Stimulated activated effector memory CD8-positive, alpha-beta T cell treated with anti-CD3 and anti-CD28 coated beads, Interleukin-12 subunit alpha, Interleukin-12 subunit beta, amount 100 ng/mL, for 72 hours (primary cell): ENCODE measurements at regions not wholly inside any gene's neighbourhood (a gene's known extent, or its start where the extent isn't known, plus 50 kb on each side); places are given as distances from the start of the nearest gene placed in this dataset.
"Not testable (repeated sequence)": the region's sequence is repeated elsewhere in the genome, so short reads cannot be mapped to it uniquely, and the experiment has no call there.

Experiments used
- ATAC-seq: fragments of 150-1000 bp; cut with Tn5 transposase; 2 replicates; pipeline ENCODE4 v1.10.0; 2021
- DNase-seq, 2 donors: peaks; one replicate each; pipeline ENCODE4 v3.0.0; 2021 to 2022; ENCODE audit warnings: low spot score in 2 of 2
- H3K27ac Mint-ChIP-seq: one replicate; pipeline ENCODE4 v1.8.0; 2022; ENCODE audit warnings: mild to moderate bottlenecking, mixed read lengths
- H3K36me3 Mint-ChIP-seq: one replicate; pipeline ENCODE4 v1.8.0; 2022; ENCODE audit warnings: mild to moderate bottlenecking, mixed read lengths
- H3K4me1 Mint-ChIP-seq: one replicate; pipeline ENCODE4 v1.8.0; 2022; ENCODE audit warnings: mixed read lengths
- H3K4me3 Mint-ChIP-seq: one replicate; pipeline ENCODE4 v1.8.0; 2022; ENCODE audit warnings: mild to moderate bottlenecking, mixed read lengths
- H3K9me3 Mint-ChIP-seq: one replicate; pipeline ENCODE4 v1.8.0; 2022; ENCODE audit warnings: mixed read lengths

DNA sequence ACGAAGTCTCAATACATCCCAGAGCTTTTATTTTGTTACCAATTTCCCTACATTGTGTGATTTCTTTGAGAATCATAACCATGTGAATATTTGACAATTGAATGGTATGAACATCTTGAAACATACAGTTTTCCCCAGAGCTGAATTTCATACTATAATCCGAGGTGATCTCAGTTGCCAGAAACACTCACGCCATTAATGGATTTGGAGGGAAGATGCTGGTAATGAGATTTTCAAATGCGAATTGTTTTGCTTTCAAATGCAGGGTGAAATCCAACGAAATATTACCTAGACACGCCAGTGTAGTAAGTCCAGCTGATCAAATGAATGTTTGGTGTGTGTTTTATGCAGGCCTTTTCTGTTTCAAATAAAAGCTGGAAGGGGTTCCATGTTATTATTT lies 277.8 kb upstream of the CDH5 start:
- Mint-ChIP-seq H3K4me3 (no peak overlapping the region), H3K9me3 (no peaks in the 10 kb centered on the region), H3K4me1 (no peaks in the 10 kb centered on the region), H3K27ac (no peak overlapping the region), H3K36me3 (no peaks in the 10 kb centered on the region)
- ATAC-seq (no peak), DNase-seq (no peak)

DNA sequence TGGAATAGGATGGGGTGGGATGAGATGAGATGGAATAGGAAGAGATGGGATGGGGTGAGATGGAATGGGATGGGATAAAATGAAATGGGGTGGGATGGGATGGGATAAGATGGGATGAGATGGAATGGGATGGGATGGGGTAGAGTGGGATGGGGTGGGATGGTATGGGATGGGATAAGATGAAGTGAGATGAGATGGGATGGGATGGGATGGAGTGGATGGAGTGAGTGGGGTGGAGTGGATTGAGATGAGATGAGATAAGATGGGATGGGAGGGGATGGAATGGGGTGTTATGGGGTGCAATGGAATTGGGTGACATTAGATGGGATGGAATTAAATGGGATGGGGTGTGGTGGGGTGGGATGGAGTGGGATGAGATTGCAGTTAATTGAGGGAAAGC lies 279.2 kb upstream of the CDH5 start:
- Mint-ChIP-seq H3K9me3 (no peaks in the 10 kb centered on the region), H3K36me3 (no peaks in the 10 kb centered on the region), H3K4me3 (no peak overlapping the region), H3K4me1 (no peaks in the 10 kb centered on the region), H3K27ac (no peak overlapping the region)
- ATAC-seq, result no peak
- no peak for DNase-seq

DNA sequence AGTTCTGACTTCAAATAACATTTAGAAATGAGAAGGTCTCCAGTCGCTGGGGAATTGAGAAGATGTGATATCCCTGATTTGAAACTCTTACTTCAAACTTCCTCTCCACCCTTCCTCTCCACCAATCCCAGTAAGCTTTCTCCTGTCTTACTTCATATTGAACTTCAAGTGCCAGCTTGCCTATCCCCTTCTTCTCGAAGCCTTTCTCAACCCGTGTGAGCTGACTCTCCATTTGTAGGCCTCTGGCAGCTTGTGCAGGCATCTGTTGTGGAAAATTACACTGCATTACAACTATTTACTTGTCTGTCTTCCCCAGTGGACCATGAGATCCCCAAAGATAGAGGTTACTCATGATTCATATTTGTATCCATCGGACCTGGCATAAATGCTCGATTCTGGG lies 280.8 kb upstream of the CDH5 start:
- Mint-ChIP-seq H3K36me3 (no peaks in the 10 kb centered on the region), H3K4me3 (no peak overlapping the region), H3K4me1 (no peaks in the 10 kb centered on the region), H3K9me3 (no peaks in the 10 kb centered on the region), H3K27ac (no peak overlapping the region)
- no peak for ATAC-seq
- no peak for DNase-seq

DNA sequence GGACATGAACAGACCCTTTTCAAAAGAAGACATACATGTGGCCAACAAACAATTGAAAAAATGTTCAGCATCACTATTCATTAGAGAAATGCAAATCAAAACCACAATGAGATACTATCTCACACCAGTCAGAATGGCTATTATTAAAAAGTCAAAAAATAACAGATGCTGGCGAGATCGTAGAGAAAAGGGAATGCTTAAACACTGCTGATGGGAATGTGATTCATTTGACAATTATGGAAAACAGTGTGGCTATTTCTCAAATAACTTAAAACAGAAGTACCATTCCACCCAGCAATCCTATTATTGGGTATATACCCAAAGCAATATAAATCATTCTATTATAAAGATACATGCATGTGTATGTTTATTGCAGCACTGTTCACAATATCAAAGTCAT lies 281.8 kb upstream of the CDH5 start:
- H3K4me1 Mint-ChIP-seq, H3K9me3 Mint-ChIP-seq, H3K4me3 Mint-ChIP-seq, H3K36me3 Mint-ChIP-seq, DNase-seq, H3K27ac Mint-ChIP-seq, ATAC-seq: not testable (repeated sequence)

DNA sequence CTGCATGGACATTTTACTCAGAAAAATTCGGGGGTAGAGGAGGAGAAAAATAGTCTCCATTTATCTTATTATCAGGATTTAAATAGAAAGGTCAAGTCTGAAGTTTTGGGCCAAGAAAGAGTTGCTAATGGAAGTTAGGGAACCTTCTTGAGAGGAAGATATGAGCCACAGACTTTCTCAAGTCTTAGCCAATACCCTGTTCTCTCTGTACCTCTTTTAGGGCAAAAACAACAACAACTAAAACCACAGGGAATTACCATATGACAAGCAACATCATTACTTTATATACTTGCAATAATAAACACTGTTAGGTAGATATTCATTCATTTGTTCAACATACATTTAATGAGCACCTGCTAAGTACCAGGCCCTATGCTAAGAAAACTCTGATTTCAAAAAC lies 282.2 kb upstream of the CDH5 start:
- H3K4me3 Mint-ChIP-seq, result no peak overlapping the region
- no peaks in the 10 kb centered on the region for H3K36me3 Mint-ChIP-seq
- no peak for ATAC-seq
- no peak for DNase-seq
- no peaks in the 10 kb centered on the region for H3K4me1 Mint-ChIP-seq
- no peak overlapping the region for H3K27ac Mint-ChIP-seq
- H3K9me3 Mint-ChIP-seq, result peaks cover 4% of the 10 kb centered on the region

DNA sequence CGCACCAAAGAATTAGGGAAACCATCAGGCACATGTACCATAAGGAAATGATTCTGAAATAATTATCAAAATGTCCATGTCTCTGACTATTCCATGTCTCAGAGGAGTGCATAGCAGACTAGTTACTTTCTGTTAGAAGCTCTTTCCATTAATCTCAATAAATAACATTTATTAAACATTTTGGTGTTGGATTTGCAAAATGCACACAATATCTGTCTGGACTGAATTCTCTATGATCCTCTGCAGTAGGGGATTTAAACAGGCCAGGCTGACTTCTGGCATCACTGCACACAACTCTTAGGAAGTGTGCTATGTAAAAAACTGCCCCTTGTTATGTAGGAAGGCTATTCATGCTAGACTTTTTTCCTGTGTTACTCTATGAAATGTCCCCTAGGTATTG lies 283.3 kb upstream of the CDH5 start:
- no peak overlapping the region for H3K27ac Mint-ChIP-seq
- DNase-seq (no peak), ATAC-seq (no peak)
- peaks cover 4% of the 10 kb centered on the region for H3K9me3 Mint-ChIP-seq
- no peak overlapping the region for H3K4me3 Mint-ChIP-seq
- no peaks in the 10 kb centered on the region for H3K36me3 Mint-ChIP-seq
- H3K4me1 Mint-ChIP-seq, result no peaks in the 10 kb centered on the region

DNA sequence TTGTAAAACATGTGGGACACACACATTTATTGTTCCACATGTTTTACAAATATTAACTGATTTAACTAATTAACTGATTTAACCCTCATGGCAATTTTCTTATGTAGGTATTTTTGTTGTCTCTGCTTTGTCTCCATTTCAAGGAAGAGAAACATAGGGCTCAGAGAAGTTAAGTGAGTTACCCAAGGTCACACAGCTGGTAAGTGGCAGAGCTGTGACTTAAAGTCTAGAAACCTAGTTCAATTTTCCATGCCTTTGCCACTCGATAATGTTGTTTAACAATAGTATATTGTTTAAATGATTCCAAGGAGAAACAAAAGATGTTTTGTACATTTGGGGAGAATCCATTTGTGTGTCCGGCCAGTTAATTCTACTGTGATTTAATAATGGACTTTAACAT lies 284.1 kb upstream of the CDH5 start:
- no peak for DNase-seq
- Mint-ChIP-seq H3K27ac (no peak overlapping the region), H3K4me1 (no peaks in the 10 kb centered on the region), H3K9me3 (peaks cover 4% of the 10 kb centered on the region), H3K4me3 (no peak overlapping the region), H3K36me3 (no peaks in the 10 kb centered on the region)
- no peak for ATAC-seq

DNA sequence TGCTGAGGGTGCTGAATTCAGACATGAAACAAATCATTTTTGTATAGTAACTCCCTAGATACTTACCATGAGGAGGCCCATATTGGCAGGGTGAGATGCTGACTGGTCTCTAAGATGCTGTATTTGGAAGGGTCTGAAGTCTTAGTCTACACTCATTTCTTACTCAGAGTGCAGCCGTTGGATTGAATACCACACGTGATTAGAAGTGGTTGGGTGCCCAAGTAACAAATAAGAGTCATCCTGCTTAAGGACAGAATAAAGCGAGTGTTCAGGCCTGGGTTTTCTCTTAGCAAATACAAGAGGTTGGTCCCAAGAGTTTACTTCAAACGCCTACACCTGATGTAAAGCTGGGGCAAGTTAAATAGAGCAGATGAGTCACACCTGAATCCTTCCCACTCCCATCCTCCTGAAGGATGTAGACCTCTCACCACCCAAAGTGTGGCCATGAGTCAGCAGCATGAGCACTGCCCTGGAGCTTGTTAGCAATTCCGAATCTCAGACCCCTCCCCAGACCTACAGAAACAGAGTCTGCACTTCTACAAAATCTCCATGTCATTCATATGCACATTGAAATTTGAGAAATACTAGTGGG lies 284.6 kb upstream of the CDH5 start:
- H3K4me1 Mint-ChIP-seq, result no peaks in the 10 kb centered on the region
- H3K27ac Mint-ChIP-seq, result no peak overlapping the region
- H3K4me3 Mint-ChIP-seq, result no peak overlapping the region
- H3K36me3 Mint-ChIP-seq, result no peaks in the 10 kb centered on the region
- DNase-seq, result no peak
- no peak for ATAC-seq
- H3K9me3 Mint-ChIP-seq, result peaks cover 4% of the 10 kb centered on the region

DNA sequence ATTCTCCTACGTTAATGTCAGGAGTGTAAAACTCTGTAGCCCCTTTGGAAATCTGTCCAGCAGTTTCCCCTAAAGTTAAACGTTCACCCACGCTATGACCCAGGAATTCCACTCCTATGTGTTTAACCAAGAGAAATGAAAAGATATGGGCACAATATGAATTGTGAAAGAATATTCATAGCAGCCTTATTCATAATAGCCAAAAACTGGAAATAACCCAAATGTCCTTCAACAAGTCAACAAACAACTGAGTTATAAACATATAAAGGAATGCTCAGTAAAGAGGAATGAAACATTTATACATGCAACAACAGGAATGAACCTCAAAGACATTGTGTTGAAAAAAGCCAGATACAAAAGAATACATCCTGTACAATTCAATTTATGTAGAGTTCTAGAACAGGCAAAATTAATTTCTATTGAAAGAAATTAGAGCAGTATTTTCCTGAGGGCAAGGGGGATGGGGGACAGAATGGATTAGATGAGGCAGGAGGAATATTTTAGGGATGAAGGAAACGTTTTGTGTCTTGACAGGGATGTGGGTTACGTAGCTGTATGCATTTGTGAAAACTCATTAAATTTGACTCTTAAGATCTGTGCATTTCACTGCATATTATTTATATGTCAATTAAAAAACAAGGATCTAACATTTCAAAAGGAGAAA lies 286.7 kb upstream of the CDH5 start:
- Mint-ChIP-seq H3K9me3 (peaks cover 4% of the 10 kb centered on the region), H3K36me3 (no peaks in the 10 kb centered on the region), H3K4me1 (no peaks in the 10 kb centered on the region), H3K27ac (no peak overlapping the region), H3K4me3 (no peak overlapping the region)
- DNase-seq, result no peak
- ATAC-seq, result no peak

DNA sequence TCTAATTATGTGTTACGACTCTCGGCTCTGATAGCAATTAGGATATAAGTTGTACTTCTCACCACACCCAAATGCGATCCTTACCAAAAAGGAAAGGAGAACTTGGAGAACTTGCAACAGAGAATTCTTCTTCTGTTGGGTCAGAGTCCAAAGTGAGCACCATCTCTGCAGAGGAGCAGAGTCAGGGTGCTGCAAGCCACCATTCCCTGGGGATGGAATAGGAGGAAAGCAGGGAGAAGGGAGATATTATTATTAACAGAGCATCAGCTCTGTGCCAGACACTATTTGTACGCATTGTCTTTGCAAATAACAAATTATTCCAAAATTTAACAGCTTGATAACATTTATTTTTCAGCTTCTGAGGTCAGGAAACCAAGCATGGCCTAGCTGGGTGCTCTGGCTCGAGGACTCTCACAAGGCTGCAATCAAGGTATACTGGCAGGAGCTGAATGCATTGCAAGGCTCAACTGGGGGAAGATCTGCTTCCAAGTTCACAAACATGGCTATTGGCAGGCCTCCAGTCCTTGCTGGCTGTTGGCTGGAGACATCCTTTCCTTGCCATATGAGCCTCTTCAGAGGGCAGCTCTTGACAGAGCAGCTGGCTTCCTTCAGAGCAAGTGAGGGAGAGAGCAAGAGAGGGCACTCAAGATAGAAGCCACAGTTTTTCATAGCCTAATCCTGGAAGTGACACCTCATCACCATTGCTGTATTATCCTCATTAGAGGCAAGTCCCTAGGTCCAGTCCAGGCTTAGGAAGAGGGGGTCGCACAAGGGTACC lies 296.2 kb upstream of the CDH5 start:
- no peak for ATAC-seq
- Mint-ChIP-seq H3K36me3 (no peaks in the 10 kb centered on the region), H3K4me3 (no peak overlapping the region)

DNA sequence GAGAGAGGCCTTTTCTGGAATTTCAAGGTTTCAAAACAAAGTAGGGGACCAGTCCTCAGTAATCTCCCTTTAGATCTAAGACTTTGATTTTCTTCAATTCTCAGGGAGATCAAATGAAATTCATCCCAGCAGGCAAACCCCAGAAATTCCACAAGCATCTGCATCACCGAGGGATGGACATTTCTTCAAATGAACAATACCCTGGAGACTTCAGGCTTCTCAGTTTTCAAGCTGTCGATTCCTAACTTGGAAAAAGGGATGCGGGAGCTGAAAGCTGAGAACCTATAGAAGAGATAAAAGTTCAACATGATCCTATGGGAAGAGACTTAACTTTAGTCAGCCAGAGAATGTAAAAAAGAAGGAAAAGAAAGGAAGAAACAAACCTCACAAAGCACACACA lies 296.9 kb upstream of the CDH5 start:
- Mint-ChIP-seq H3K4me3 (no peak overlapping the region), H3K9me3 (no peaks in the 10 kb centered on the region), H3K4me1 (no peaks in the 10 kb centered on the region), H3K27ac (no peak overlapping the region), H3K36me3 (no peaks in the 10 kb centered on the region)
- DNase-seq, result no peak
- no peak for ATAC-seq

More for the DNA sequence above, 296.2 kb upstream of the CDH5 start:
- H3K4me1 Mint-ChIP-seq, result no peaks in the 10 kb centered on the region
- no peak for DNase-seq
- no peak overlapping the region for H3K27ac Mint-ChIP-seq
- H3K9me3 Mint-ChIP-seq, result no peaks in the 10 kb centered on the region

DNA sequence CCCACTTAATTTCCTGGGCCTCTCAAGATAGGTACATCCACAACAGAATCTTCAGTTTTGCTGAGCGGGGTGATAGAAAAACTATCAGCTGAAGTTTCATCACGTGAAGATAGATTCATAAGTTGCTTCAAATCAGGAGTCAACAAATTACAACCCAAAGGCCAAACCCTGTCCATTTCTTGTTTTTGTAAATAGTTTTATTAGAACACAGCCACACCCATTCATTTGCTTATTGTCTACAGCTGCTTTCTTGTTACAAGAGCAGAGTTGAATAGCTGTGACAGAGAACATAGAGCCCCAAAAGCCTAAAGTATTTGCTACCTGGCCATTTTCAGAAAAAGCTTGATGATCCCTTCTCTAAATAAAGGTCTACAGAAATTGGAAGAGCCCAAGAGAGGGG lies 300.1 kb upstream of the CDH5 start:
- Mint-ChIP-seq H3K4me3 (no peak overlapping the region), H3K36me3 (no peaks in the 10 kb centered on the region), H3K9me3 (no peaks in the 10 kb centered on the region), H3K27ac (no peak overlapping the region), H3K4me1 (no peaks in the 10 kb centered on the region)
- DNase-seq (no peak), ATAC-seq (no peak)

DNA sequence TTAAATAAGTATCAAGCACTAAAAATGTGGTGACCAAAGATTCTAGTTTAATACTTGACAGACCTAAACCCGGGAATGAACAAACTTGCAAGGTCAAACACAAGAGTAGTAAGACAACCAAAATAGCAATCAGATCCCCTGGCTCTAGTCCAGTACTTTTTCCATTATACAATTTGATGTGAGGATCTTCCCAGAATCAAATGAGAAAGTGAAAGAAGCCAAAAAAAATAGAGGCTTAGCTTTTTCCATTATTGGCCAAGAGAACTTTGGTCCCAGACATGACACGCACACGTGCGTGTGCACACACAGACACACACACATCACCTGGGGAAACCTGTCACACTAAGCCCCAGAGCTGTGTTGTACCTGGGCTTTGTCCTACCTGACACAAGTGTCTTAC lies 300.6 kb upstream of the CDH5 start:
- H3K27ac Mint-ChIP-seq, result no peak overlapping the region
- no peak overlapping the region for H3K4me3 Mint-ChIP-seq
- no peaks in the 10 kb centered on the region for H3K36me3 Mint-ChIP-seq
- H3K9me3 Mint-ChIP-seq, result no peaks in the 10 kb centered on the region
- H3K4me1 Mint-ChIP-seq, result no peaks in the 10 kb centered on the region
- no peak for ATAC-seq
- no peak for DNase-seq

DNA sequence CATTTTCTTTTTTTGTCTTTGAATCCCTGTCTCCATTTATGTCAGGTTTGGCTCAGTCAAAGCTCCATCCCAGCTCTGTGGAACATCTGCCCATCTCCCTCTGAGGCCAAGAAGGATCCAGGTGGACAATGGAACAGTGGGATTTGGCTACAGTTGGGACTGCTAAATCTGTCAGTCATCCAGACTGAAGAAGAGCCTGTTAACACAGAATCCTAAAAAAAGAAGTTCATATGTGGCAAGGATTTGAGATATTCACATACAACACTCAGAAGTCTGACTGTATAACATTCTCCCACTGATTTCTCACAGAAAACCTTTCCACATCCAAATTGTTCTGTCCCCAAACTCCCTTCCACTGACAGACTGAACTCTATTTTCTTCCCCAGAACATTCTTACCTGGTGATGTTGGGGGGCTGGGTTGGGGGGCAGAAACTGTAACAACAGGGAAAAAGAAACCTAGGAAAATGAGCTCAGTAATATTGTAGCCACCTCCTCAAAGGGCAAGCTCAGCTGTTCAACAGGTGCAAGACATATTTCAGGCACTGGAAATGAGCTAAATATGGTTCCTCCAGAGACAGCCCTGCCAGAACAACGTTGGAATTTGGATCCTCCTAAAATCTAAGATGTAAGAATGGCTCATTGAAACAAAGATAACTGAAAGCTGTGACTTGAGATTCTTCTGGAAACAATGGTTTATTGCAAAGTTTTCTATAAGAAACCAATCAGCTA lies 301.5 kb upstream of the CDH5 start:
- Mint-ChIP-seq H3K4me3 (no peak overlapping the region), H3K27ac (no peak overlapping the region)
- ATAC-seq, result no peak

DNA sequence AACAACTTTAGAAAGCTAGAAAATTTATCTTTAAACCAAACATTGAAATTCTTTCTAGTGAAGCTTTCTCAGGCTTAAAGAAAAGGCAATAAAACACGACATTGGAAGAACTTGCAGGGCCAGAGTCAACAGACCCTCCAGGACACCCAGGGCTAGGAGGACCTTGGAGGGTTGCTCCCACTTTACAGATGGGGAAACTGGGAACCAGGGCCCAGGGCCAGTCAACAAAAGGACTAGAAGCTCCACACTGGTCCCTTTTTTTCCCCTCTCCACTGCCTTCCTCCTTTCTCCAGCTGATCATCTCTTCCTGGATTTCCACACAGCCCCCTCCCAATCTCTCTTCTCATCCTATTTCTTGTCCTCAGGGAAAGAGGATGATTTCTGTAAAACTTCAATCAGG lies 307.7 kb upstream of the CDH5 start:
- no peaks in the 10 kb centered on the region for H3K36me3 Mint-ChIP-seq
- H3K4me1 Mint-ChIP-seq, result no peaks in the 10 kb centered on the region
- no peak overlapping the region for H3K27ac Mint-ChIP-seq
- no peak for ATAC-seq
- no peak for DNase-seq
- H3K4me3 Mint-ChIP-seq, result no peak overlapping the region
- H3K9me3 Mint-ChIP-seq, result peaks cover 4% of the 10 kb centered on the region

More for the DNA sequence above, 301.5 kb upstream of the CDH5 start:
- Mint-ChIP-seq H3K36me3 (no peaks in the 10 kb centered on the region), H3K4me1 (no peaks in the 10 kb centered on the region), H3K9me3 (no peaks in the 10 kb centered on the region)
- no peak for DNase-seq
